Dedifferentiated amniotic fluid mesenchymal stem cell (primary cell): ENCODE measurements at regions not wholly inside any gene's neighbourhood (a gene's known extent, or its start where the extent isn't known, plus 50 kb on each side); places are given as distances from the start of the nearest gene placed in this dataset.

ENCODE experiments used
- DNase-seq: peaks from one replicate; pipeline ENCODE4 v3.0.0-alpha.2; 2016; ENCODE audit errors: extremely low spot score

GRCh38 chrX:10047631-10048030 is 80.5 kb downstream of the CLDN34 start:
- no peak for DNase-seq

DNA sequence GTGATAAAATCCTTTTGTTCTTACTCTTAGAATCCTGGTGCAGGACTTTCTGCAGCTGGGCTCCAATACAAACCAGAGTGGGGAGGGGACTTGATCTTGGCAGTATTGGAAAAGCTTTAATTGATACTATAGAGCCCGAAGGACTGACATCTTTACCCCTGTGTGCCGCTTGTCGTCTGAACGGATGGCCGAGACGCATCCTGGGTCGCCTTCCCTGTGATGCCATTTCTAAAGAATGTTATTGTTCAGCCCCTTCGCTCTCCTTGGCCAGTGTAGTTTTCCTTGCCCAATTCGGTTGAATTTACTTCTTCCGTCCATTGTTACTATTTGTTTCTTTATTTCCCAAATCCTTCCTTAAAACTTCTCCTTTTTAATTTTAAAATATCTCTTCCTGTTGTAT is 80.9 kb downstream of the CLDN34 start:
- no peak for DNase-seq

DNA sequence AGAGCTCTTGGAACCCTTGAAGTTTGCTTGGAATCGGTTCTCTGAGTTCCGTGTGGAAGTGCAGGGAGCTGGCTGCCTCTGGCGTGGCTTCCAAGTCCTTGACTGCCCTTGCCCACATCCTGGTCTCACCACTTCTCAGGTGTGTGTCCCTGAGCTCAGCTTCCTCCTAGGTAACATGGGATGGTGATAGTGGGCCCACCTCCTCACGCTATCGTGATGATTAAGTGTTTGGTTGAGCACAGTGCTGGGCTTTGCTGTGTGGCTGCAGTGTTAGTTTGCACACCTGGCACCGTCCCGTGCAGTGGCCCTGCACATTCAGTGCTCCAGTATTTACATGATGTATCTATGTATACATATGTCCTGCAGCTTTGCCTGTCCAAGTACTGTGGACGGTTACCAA is 81.5 kb downstream of the CLDN34 start:
- DNase-seq, result no peak

DNA sequence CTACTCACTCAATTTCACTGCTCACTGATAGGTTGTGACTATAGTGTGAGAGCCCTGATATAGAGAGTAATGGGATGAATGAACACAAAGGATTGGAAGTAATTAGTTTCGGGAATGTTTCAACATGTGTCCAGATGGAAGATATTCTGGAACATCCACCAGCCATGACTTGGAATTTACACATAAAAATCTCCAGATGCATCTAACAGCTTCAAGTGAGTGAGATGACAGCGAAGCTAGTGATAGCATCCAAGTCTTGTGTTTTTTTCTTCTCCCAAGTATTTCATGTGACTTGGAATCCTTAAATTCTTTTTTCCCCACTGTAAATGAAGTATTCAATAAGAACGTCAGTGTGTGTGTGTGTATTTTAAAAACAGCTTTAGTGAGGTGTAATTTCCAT is 82.1 kb downstream of the CLDN34 start:
- DNase-seq, result no peak

- DNase-seq, result no peak
Observed at GRCh38 chrX:10050481-10050880, 83.3 kb downstream of the CLDN34 start.

GRCh38 chrX:10051866-10052480 is 84.8 kb downstream of the CLDN34 start:
- no peak for DNase-seq

- peak; percentile 39 for DNase-seq
Observed at GRCh38 chrX:10052906-10053625, 85.9 kb downstream of the CLDN34 start.

DNA sequence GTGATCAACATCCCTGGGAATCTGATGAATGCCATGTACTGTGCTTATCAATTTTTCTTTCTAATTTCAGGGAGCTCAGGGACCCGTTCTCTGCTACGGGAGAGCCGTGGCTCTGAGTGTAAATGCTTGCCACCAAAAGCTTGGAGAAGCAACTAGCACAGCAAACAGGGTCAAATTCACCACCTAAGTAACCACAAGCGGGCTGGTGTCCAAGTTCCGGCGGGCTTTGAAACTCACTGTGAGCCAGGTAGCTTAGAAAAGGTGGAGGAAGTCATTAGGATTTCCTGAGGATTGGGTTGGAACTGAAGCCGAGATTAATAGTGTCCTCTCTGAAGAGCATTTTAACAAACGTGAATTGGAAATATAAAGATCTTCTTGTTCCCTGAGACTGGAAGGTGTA is 87.2 kb downstream of the CLDN34 start:
- no peak for DNase-seq

- DNase-seq, result no peak
Observed at GRCh38 chrX:10055430-10055829, 88.3 kb downstream of the CLDN34 start.

DNA sequence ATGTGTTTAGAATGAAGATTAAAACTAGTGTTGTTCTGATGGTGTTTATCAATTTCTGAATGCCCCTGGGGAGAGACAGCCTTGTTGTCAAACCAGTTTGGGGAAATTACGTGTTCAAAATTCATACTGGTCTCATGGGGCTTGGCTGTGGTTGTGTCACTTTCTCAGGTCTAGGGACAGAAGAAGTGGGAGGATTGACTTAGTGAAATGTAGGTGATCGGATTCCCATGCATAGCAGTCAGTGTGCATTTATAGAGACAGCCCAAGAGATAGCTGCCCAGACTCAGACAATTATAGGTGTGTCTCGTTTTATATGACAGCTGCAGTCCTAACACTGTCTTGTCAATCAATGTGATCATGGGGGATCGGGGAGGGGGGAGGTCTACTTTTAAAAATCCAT is 94.4 kb upstream of the CLCN4 start:
- no peak for DNase-seq

DNA sequence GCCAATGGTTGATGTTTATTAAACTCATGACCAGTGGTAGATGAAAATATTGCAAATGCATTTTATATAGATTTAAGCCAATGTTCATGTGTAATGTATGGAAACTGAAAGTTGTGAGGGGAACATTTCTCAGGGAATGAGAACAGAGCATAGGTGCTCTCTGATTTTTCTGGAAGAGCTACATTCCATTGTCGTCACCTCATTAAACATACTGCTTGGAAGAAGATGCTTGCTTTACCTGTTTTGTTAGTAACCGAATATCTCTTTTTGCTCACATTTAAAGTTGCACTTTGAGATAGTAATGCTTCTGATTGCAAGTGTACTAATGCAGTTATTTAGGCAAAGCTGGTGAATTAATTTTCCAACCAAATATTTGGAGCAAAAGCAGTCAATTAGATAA is 93.8 kb upstream of the CLCN4 start:
- no peak for DNase-seq

DNA sequence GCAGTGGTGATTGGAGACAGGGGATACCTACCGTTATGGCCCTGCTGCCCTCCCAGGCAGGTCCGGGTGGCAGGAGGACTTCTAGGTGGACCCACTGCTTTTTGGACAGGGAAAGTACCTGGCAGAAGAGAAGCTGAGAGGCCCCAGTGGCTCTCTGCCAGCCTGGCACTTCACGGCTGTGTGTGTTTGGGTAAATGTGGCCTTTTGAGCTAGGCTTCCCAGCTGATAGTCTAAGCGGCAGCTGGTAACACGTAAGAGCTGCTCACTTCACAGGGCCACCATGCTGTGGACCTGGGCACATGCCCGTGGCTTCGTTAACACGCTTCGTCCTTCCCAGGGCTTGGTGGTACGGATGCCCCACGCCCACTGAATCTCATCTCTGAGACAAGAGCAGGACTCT is 92.0 kb upstream of the CLCN4 start:
- DNase-seq, result no peak

DNA sequence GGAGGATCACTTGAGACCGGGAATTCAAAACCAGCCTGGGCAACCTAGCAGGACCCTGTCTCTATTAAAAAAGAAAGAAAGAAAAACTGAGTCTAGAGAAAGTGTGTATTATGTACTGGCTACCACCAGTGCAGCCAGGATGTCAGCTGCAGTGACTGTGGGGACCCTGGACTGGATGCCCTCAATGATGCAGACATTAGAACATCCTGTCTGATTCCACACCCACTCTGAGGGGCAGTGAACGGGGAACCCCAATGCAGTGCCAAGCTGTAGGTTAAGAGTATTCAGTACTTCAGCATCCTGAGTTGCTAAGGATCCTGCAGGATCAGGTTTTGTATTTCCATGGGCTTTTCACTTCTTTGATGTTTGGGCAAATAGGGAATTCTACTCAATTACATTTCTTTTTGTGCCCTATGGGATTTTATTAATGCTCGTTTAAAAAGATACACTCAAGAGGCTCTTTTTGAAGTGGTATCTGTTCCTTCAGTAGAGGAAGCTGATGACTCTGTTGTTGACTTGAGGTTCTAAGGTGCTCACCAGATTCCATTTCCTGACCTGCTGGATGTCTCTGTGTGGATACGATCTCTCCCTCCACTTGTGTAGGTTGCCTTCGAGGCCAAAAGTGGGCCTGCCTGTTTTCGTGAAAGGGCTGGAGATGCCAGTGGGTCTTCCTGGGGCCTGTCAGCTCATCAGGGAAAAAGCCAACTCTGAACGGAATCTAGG is 85.9 kb upstream of the CLCN4 start:
- no peak for DNase-seq

- no peak for DNase-seq
Observed at GRCh38 chrX:10071451-10072144, 85.2 kb upstream of the CLCN4 start.

GRCh38 chrX:10072786-10073568 is 83.8 kb upstream of the CLCN4 start:
- DNase-seq, result no peak

DNA sequence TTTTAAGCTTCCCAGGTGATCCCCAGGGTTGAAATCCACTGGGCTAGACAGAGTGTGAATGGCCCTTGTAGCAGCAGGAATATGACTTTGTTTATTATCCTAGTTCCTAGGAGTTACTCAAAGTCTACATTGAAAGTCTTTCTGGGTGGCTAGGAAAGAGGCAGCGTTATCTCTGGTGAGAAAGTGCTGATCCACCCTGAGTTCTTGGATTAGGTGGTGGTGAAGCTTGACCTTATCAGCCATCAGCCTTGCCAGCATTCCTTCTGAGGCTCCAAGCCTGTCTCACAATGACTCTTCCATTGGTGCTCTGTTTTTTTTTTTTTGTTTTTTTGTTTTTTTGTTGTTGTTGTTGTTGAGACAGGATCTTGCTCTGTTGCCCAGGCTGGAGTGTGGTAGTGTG is 83.1 kb upstream of the CLCN4 start:
- DNase-seq, result no peak

GRCh38 chrX:10074241-10074941 is 82.4 kb upstream of the CLCN4 start:
- no peak for DNase-seq

DNA sequence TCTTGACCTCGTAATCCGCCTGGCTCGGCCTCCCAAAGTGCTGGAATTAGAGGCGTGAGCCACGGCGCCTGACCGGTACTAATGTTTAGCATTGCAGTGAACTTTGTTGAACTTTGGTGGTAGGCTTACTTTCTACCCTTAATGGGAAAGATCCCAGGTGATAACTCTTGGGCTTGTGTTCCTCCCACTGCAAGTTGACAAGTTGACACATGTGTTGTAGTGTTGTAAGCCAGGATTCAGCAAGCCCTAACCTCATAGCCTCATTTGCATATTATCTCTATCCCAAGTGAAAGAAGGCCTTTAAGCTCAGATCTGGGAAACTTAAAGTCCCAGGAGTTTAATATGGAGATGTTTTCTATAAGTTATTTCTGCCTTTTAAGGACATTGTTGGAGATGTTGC is 80.0 kb upstream of the CLCN4 start:
- no peak for DNase-seq

GRCh38 chrX:10077425-10078188 is 79.2 kb upstream of the CLCN4 start:
- DNase-seq, result no peak

DNA sequence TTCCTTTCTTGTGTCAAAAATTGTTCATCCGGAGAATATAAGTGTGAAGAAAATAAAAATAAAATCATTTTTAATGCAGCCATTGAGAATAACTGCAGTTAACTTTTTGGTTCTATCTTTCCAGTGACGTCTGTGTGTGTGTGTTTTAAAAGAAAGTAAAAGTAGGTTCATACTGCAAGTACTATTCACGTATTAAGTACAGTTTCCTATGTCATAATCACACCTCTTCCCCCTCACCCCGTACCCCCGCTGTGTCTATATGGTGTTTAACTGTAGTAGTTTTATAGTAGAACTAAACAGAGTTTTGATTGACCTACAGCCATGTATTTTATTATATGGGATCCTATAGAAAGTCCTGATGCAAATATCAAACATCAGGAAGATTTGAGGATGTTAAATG is 78.5 kb upstream of the CLCN4 start:
- DNase-seq, result no peak
